PFSK-1 (cell line): ENCODE measurements at regions not wholly inside any gene's neighbourhood (a gene's known extent, or its start where the extent isn't known, plus 50 kb on each side); places are given as distances from the start of the nearest gene placed in this dataset.

Source experiments
- FOXP2 ChIP-seq: optimal IDR thresholded peaks from 2 replicates; pipeline ENCODE3; 2011; ENCODE audit warnings: borderline replicate concordance, control low read depth, inconsistent platforms; ENCODE audit not compliant: insufficient read depth; ENCODE audit errors: extremely low read length, extremely low read depth
- POLR2AphosphoS5 ChIP-seq: IDR thresholded peaks from 2 replicates; pipeline ENCODE4 v1.6.1; 2012; ENCODE audit warnings: low read depth, mild to moderate bottlenecking, control low read depth, low read length, moderate library complexity
- TAF1 ChIP-seq: IDR thresholded peaks from 2 replicates; pipeline ENCODE4 v1.6.1; 2012; ENCODE audit warnings: low read length, control low read depth, borderline replicate concordance; ENCODE audit not compliant: insufficient read depth

GRCh38 chr1:189217646-189218045 is 1260.0 kb downstream of the BRINP3 start:
- TF ChIP-seq FOXP2 (no peak), POLR2AphosphoS5 (no peak), TAF1 (no peak)
